ENCODE measurements at regions not wholly inside any gene's neighbourhood (a gene's known extent, or its start where the extent isn't known, plus 50 kb on each side); places are given as distances from the start of the nearest gene placed in this dataset.

- Mint-ChIP-seq H3K36me3 (ENCODE audit: low read depth) (no peaks in the 10 kb centered on the region), H3K27ac (no peak overlapping the region), H3K4me3 (no peak overlapping the region), H3K9me3 (no peaks in the 10 kb centered on the region), H3K27me3 (no peaks in the 10 kb centered on the region), H3K4me1 (no peaks in the 10 kb centered on the region)
- no peak for DNase-seq
- ChIA-PET POLR2A (no interaction called here), CTCF (no interaction called here)
These were observed 119.2 kb downstream of the KLF5 start for GRCh38 chr13:73177916-73178565.

GRCh38 chr13:73177017-73177416, 118.2 kb downstream of the KLF5 start:
- Mint-ChIP-seq H3K4me1 (no peaks in the 10 kb centered on the region), H3K9me3 (no peaks in the 10 kb centered on the region), H3K27me3 (no peaks in the 10 kb centered on the region), H3K27ac (no peak overlapping the region), H3K4me3 (no peak overlapping the region), H3K36me3 (ENCODE audit: low read depth) (no peaks in the 10 kb centered on the region)
- POLR2A ChIA-PET: no interaction called here
- CTCF ChIA-PET: no interaction called here
- no peak for DNase-seq

GRCh38 chr13:73174521-73175010, 115.8 kb downstream of the KLF5 start:
- no peaks in the 10 kb centered on the region for H3K36me3 Mint-ChIP-seq (ENCODE audit: low read depth)
- POLR2A ChIA-PET: no interaction called here

GRCh38 chr13:73173279-73173811, 114.5 kb downstream of the KLF5 start:
- Mint-ChIP-seq H3K36me3 (ENCODE audit: low read depth) (no peaks in the 10 kb centered on the region), H3K9me3 (no peaks in the 10 kb centered on the region), H3K27me3 (no peaks in the 10 kb centered on the region), H3K27ac (no peak overlapping the region), H3K4me1 (peaks cover 2% of the 10 kb centered on the region), H3K4me3 (no peak overlapping the region)
- DNase-seq: no peak
- POLR2A ChIA-PET: no interaction called here
- CTCF ChIA-PET: no interaction called here

More at GRCh38 chr13:73174521-73175010, 115.8 kb downstream of the KLF5 start:
- peaks cover 2% of the 10 kb centered on the region for H3K4me1 Mint-ChIP-seq
- no peak overlapping the region for H3K4me3 Mint-ChIP-seq
- no peaks in the 10 kb centered on the region for H3K9me3 Mint-ChIP-seq
- H3K27me3 Mint-ChIP-seq: no peaks in the 10 kb centered on the region
- CTCF ChIA-PET: no interaction called here
- no peak overlapping the region for H3K27ac Mint-ChIP-seq
- no peak for DNase-seq

GRCh38 chr13:73171926-73172325, 113.1 kb downstream of the KLF5 start:
- POLR2A ChIA-PET: no interaction called here
- CTCF ChIA-PET: interaction anchor here (1.0 kb wide), 1 partner anchor 324 kb away, joined by 3 read pairs; no protein-coding TSS in a partner anchor

GRCh38 chr13:73171271-73171682, 112.5 kb downstream of the KLF5 start:
- Mint-ChIP-seq H3K9me3 (no peaks in the 10 kb centered on the region), H3K4me3 (no peak overlapping the region), H3K27ac (no peak overlapping the region), H3K4me1 (peaks cover 2% of the 10 kb centered on the region), H3K27me3 (no peaks in the 10 kb centered on the region), H3K36me3 (ENCODE audit: low read depth) (no peaks in the 10 kb centered on the region)
- no peak for DNase-seq
- ChIA-PET POLR2A (interaction anchor here (0.7 kb wide), 1 partner anchor 109 kb away, joined by 3 read pairs; no protein-coding TSS in a partner anchor), CTCF (no interaction called here)

More at GRCh38 chr13:73171926-73172325, 113.1 kb downstream of the KLF5 start:
- Mint-ChIP-seq H3K4me1 (peaks cover 2% of the 10 kb centered on the region), H3K36me3 (ENCODE audit: low read depth) (no peaks in the 10 kb centered on the region), H3K27ac (no peak overlapping the region), H3K27me3 (no peaks in the 10 kb centered on the region), H3K4me3 (no peak overlapping the region), H3K9me3 (no peaks in the 10 kb centered on the region)
- no peak for DNase-seq

- no peaks in the 10 kb centered on the region for H3K27me3 Mint-ChIP-seq
- no peaks in the 10 kb centered on the region for H3K9me3 Mint-ChIP-seq
- ChIA-PET CTCF (interaction anchor here (0.5 kb wide), 1 partner anchor 122 kb away, joined by 3 read pairs; no protein-coding TSS in a partner anchor), POLR2A (no interaction called here)
- DNase-seq: no peak
- H3K4me3 Mint-ChIP-seq: no peak overlapping the region
- H3K27ac Mint-ChIP-seq: no peak overlapping the region
- peaks cover 2% of the 10 kb centered on the region for H3K4me1 Mint-ChIP-seq
- no peaks in the 10 kb centered on the region for H3K36me3 Mint-ChIP-seq (ENCODE audit: low read depth)
These were observed 111.2 kb downstream of the KLF5 start for GRCh38 chr13:73169971-73170370.

- H3K36me3 Mint-ChIP-seq (ENCODE audit: low read depth): no peaks in the 10 kb centered on the region
- H3K27me3 Mint-ChIP-seq: no peaks in the 10 kb centered on the region
- ChIA-PET POLR2A (no interaction called here), CTCF (no interaction called here)
- no peak for DNase-seq
- no peak overlapping the region for H3K4me3 Mint-ChIP-seq
- H3K9me3 Mint-ChIP-seq: no peaks in the 10 kb centered on the region
- H3K27ac Mint-ChIP-seq: no peak overlapping the region
- peaks cover 2% of the 10 kb centered on the region for H3K4me1 Mint-ChIP-seq
These were observed 110.2 kb downstream of the KLF5 start for GRCh38 chr13:73168953-73169401.

- H3K9me3 Mint-ChIP-seq: no peaks in the 10 kb centered on the region
- no peak overlapping the region for H3K4me3 Mint-ChIP-seq
- no peaks in the 10 kb centered on the region for H3K27me3 Mint-ChIP-seq
- H3K27ac Mint-ChIP-seq: no peak overlapping the region
- ChIA-PET POLR2A (no interaction called here), CTCF (interaction anchor here (0.8 to 0.9 kb wide), 3 partner anchors 12 to 27 kb away, joined by 3 read pairs; no protein-coding TSS in a partner anchor)
- H3K4me1 Mint-ChIP-seq: peaks cover 2% of the 10 kb centered on the region
- no peak for DNase-seq
- no peaks in the 10 kb centered on the region for H3K36me3 Mint-ChIP-seq (ENCODE audit: low read depth)
These were observed 109.6 kb downstream of the KLF5 start for GRCh38 chr13:73168226-73168952.

GRCh38 chr13:73167028-73167820, 108.4 kb downstream of the KLF5 start:
- no peaks in the 10 kb centered on the region for H3K27me3 Mint-ChIP-seq
- DNase-seq: no peak
- ChIA-PET POLR2A (no interaction called here), CTCF (interaction anchor here (0.6 to 0.9 kb wide), 3 partner anchors 11 to 206 kb away, joined by 3 read pairs; no protein-coding TSS in a partner anchor)
- H3K4me1 Mint-ChIP-seq: peaks cover 2% of the 10 kb centered on the region
- no peaks in the 10 kb centered on the region for H3K9me3 Mint-ChIP-seq
- H3K27ac Mint-ChIP-seq: no peak overlapping the region
- H3K4me3 Mint-ChIP-seq: no peak overlapping the region
- H3K36me3 Mint-ChIP-seq (ENCODE audit: low read depth): no peaks in the 10 kb centered on the region

- no peak for DNase-seq
- Mint-ChIP-seq H3K27ac (no peak overlapping the region), H3K4me3 (no peak overlapping the region), H3K36me3 (ENCODE audit: low read depth) (no peaks in the 10 kb centered on the region), H3K4me1 (peaks cover 2% of the 10 kb centered on the region), H3K9me3 (no peaks in the 10 kb centered on the region), H3K27me3 (no peaks in the 10 kb centered on the region)
- ChIA-PET POLR2A (no interaction called here), CTCF (interaction anchor here (0.6 kb wide), 1 partner anchor 8 kb away, joined by 3 read pairs; no protein-coding TSS in a partner anchor)
These were observed 107.4 kb downstream of the KLF5 start for GRCh38 chr13:73166204-73166603.

- CTCF ChIA-PET: interaction anchor here (0.6 kb wide), 1 partner anchor 1369 kb away, joined by 6 read pairs; no protein-coding TSS in a partner anchor
These were observed 104.4 kb downstream of the KLF5 start for GRCh38 chr13:73162912-73163911.

More at GRCh38 chr13:73162912-73163911, 104.4 kb downstream of the KLF5 start:
- Mint-ChIP-seq H3K27ac (no peak overlapping the region), H3K4me3 (no peak overlapping the region), H3K36me3 (ENCODE audit: low read depth) (no peaks in the 10 kb centered on the region), H3K4me1 (peaks cover 3% of the 10 kb centered on the region), H3K27me3 (no peaks in the 10 kb centered on the region), H3K9me3 (peaks cover 10% of the 10 kb centered on the region)
- POLR2A ChIA-PET: no interaction called here
- DNase-seq: no peak

Measured in activated CD4-positive, alpha-beta T cell treated with anti-CD3 and anti-CD28 coated beads, Interleukin-2, amount 10 ng/mL, durations not matched to agents 7 days and 5 days (primary cell).